ENCODE measurements at regions not wholly inside any gene's neighbourhood (a gene's known extent, or its start where the extent isn't known, plus 50 kb on each side); places are given as distances from the start of the nearest gene placed in this dataset.

DNA sequence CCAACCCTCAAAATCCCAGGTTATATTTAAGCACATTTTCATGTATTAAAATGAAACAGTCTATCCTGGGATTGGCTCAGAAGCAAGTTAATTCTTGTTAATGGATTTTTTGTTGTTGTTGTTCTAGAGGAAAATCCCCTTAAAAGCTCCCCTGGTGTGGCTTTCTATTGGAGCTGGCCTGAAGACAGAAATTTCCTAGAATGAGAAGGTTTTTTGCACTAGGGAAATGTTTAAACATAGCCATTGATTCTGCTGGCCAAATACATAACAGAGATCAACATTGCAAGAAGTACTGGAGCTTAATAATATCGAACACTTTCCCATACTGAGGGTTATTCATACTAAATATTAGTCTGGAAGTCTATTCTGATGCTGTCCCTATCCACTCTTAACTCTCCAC is 148.8 kb upstream of the PCDH18 start:
- TF ChIP-seq POLR2A (IDR thresholded peaks at IDR 0.05), result no peak
- TF ChIP-seq CTCF (IDR thresholded peaks at IDR 0.05 in 8 of 11, conservative IDR thresholded peaks at IDR 0.05 in 3 of 11), result no peak
